HepG2 (cell line): ENCODE measurements at regions not wholly inside any gene's neighbourhood (a gene's known extent, or its start where the extent isn't known, plus 50 kb on each side); places are given as distances from the start of the nearest gene placed in this dataset.
A peak's percentile ranks its signal among the peaks of the same experiment; 100 is the strongest.

ENCODE experiments used
- AGO2 ChIP-seq: fragments of 200-400 bp; formaldehyde crosslinking; optimal IDR thresholded peaks from 2 replicates; pipeline ENCODE3; 2017; ENCODE audit warnings: mild to moderate bottlenecking, low read depth, low read length, moderate library complexity
- DZIP1 ChIP-seq: sonication (generic); formaldehyde crosslinking; IDR thresholded peaks from 2 replicates; pipeline ENCODE4 v1.5.0; 2020; ENCODE audit warnings: mild to moderate bottlenecking, missing genetic modification reagents
- ERF ChIP-seq: IDR thresholded peaks from 2 replicates; pipeline ENCODE4 v1.6.1; 2018; ENCODE audit warnings: missing biosample characterization, missing genetic modification reagents
- FOXA1 ChIP-seq, 2 experiments: fragments of 450-650 bp in 1 of 2; sonication (generic) in 1 of 2; formaldehyde crosslinking in 1 of 2; IDR thresholded peaks; 2 replicates each; pipeline versions ENCODE4 v1.4.0 to v1.6.1; 2016 to 2020; ENCODE audit warnings: missing genetic modification reagents in 1 of 2
- FOXO4 ChIP-seq: sonication (generic); formaldehyde crosslinking; conservative IDR thresholded peaks from 2 replicates; pipeline ENCODE4 v1.8.1; 2023; ENCODE audit warnings: missing genetic modification reagents
- MLXIP ChIP-seq: sonication (generic); formaldehyde crosslinking; IDR thresholded peaks from 2 replicates; pipeline ENCODE4 v1.9.0; 2021; ENCODE audit warnings: missing genetic modification reagents, borderline replicate concordance
- NCOR1 ChIP-seq: fragments of 200-600 bp; sonication (generic); IDR thresholded peaks from 2 replicates; pipeline ENCODE4 v1.7.0; 2017; ENCODE audit warnings: antibody characterized with exemption, low read length, borderline replicate concordance
- TCF12 ChIP-seq, 2 experiments: fragments of 450-650 bp in 1 of 2; sonication (generic) in 1 of 2; formaldehyde crosslinking in 1 of 2; IDR thresholded peaks; 2 replicates each; pipeline versions ENCODE4 v1.6.1 to v1.8.0; 2017 to 2022; ENCODE audit warnings: antibody characterized with exemption in 1 of 2, mild to moderate bottlenecking in 1 of 2, missing genetic modification reagents in 1 of 2, moderate library complexity in 1 of 2
- ZBTB34 ChIP-seq: sonication (generic); formaldehyde crosslinking; IDR thresholded peaks from 2 replicates; pipeline ENCODE4 v1.8.0; 2022; ENCODE audit warnings: mild to moderate bottlenecking, missing genetic modification reagents
- ZBTB39 ChIP-seq: sonication (generic); formaldehyde crosslinking; IDR thresholded peaks from 2 replicates; pipeline ENCODE4 v1.5.0; 2020; ENCODE audit warnings: missing genetic modification reagents
- ZBTB4 ChIP-seq: sonication (generic); formaldehyde crosslinking; IDR thresholded peaks from 2 replicates; pipeline ENCODE4 v1.4.0; 2020; ENCODE audit warnings: missing genetic modification reagents, mild to moderate bottlenecking, borderline replicate concordance
- ZFP36 ChIP-seq: fragments of 150-350 bp; IDR thresholded peaks from 2 replicates; pipeline ENCODE4 v1.6.1; 2018; ENCODE audit warnings: borderline replicate concordance, low read length, low read depth; ENCODE audit not compliant: partially characterized antibody

GRCh38 chr2:42978175-42978886 is 185.9 kb upstream of the HAAO start (continued):
- TF ChIP-seq FOXO4 (CRISPR knock-in tag) (no peak), MLXIP (CRISPR knock-in tag) (peak; percentile 95), NCOR1 (peak; percentile 84; the same call in 1 of the 2 replicates), FOXA1 (IDR thresholded peaks at IDR 0.05) (no peak), FOXA1 (CRISPR knock-in tag; IDR thresholded peaks at IDR 0.05) (peak; percentile 91), ZBTB4 (CRISPR knock-in tag) (0 out of 2 replicates have a peak, but pooled peaks have one; percentile 45), ZBTB34 (CRISPR knock-in tag) (peak; percentile 64; the same call in 1 of the 2 replicates), ERF (CRISPR knock-in tag) (peak; percentile 89), ZBTB39 (CRISPR knock-in tag) (no peak; the same call in 1 of the 2 replicates), AGO2 (peak; percentile 53), TCF12 (IDR thresholded peaks at IDR 0.05) (no peak), TCF12 (CRISPR knock-in tag; IDR thresholded peaks at IDR 0.05) (no peak), ZFP36 (no peak), DZIP1 (CRISPR knock-in tag) (peak; percentile 82)
